ENCODE measurements at regions not wholly inside any gene's neighbourhood (a gene's known extent, or its start where the extent isn't known, plus 50 kb on each side); places are given as distances from the start of the nearest gene placed in this dataset.

GRCh38 chr4:84100071-84100470, 399.0 kb downstream of the NKX6-1 start:
- Histone ChIP-seq H3F3A (ENCODE audit: insufficient read depth, low read depth) (no peaks in the 10 kb centered on the region), H3K36me3 (ENCODE audit: low read depth) (no peaks in the 10 kb centered on the region)

GRCh38 chr4:84099599-84099998, 399.5 kb downstream of the NKX6-1 start:
- Histone ChIP-seq H3K27me3 (ENCODE audit: insufficient read depth, low read depth) (no peaks in the 10 kb centered on the region), H3K4me3 (no peak overlapping the region), H3K36me3 (ENCODE audit: low read depth) (no peaks in the 10 kb centered on the region), H3K9me2 (ENCODE audit: insufficient read depth) (no peaks in the 10 kb centered on the region), H3K4me2 (no peak overlapping the region), H3F3A (ENCODE audit: insufficient read depth, low read depth) (no peaks in the 10 kb centered on the region), H4K20me1 (ENCODE audit: insufficient read depth) (no peaks in the 10 kb centered on the region), H2AFZ (no peak overlapping the region), H3K9me3 (ENCODE audit: insufficient read depth, low read depth) (no peaks in the 10 kb centered on the region), H3K79me2 (ENCODE audit: low read depth) (no peaks in the 10 kb centered on the region), H3K27ac (no peak overlapping the region), H3K4me1 (replicated peaks; ENCODE audit: insufficient read depth) (no peaks in the 10 kb centered on the region)
- CTCF ChIA-PET = no interaction called here
- POLR2A ChIA-PET (ENCODE audit: unreplicated experiment) = no interaction called here
- BruUV-seq (replicated peaks) = no TSS peak
- intact Hi-C loops (cut with micrococcal nuclease; ENCODE audit: unreplicated experiment) = no loop called here
- DNase-seq = no peak
- TF ChIP-seq CTCF (conservative IDR thresholded peaks at IDR 0.05) (no peak), EZH2 (IDR thresholded peaks at IDR 0.05; ENCODE audit: low read depth) (no peak)

More at GRCh38 chr4:84100071-84100470, 399.0 kb downstream of the NKX6-1 start:
- Histone ChIP-seq H3K4me1 (replicated peaks; ENCODE audit: insufficient read depth) (no peaks in the 10 kb centered on the region), H3K27me3 (ENCODE audit: insufficient read depth, low read depth) (no peaks in the 10 kb centered on the region), H3K79me2 (ENCODE audit: low read depth) (no peaks in the 10 kb centered on the region), H3K4me3 (no peak overlapping the region), H3K9me3 (ENCODE audit: insufficient read depth, low read depth) (no peaks in the 10 kb centered on the region), H3K9me2 (ENCODE audit: insufficient read depth) (no peaks in the 10 kb centered on the region), H4K20me1 (ENCODE audit: insufficient read depth) (no peaks in the 10 kb centered on the region), H2AFZ (no peak overlapping the region), H3K4me2 (no peak overlapping the region), H3K27ac (no peak overlapping the region)
- no peak for TF ChIP-seq EZH2 (IDR thresholded peaks at IDR 0.05; ENCODE audit: low read depth)
- ChIA-PET CTCF (no interaction called here), POLR2A (ENCODE audit: unreplicated experiment) (no interaction called here)
- BruUV-seq (replicated peaks) = no TSS peak
- no peak for DNase-seq
- intact Hi-C loops (cut with micrococcal nuclease; ENCODE audit: unreplicated experiment) = no loop called here

- Histone ChIP-seq H4K20me1 (ENCODE audit: insufficient read depth) (no peaks in the 10 kb centered on the region), H3K4me1 (replicated peaks; ENCODE audit: insufficient read depth) (no peaks in the 10 kb centered on the region), H3F3A (ENCODE audit: insufficient read depth, low read depth) (no peaks in the 10 kb centered on the region), H2AFZ (no peak overlapping the region), H3K79me2 (ENCODE audit: low read depth) (no peaks in the 10 kb centered on the region), H3K9me3 (ENCODE audit: insufficient read depth, low read depth) (no peaks in the 10 kb centered on the region), H3K27me3 (ENCODE audit: insufficient read depth, low read depth) (no peaks in the 10 kb centered on the region), H3K4me2 (no peak overlapping the region), H3K36me3 (ENCODE audit: low read depth) (no peaks in the 10 kb centered on the region), H3K9me2 (ENCODE audit: insufficient read depth) (no peaks in the 10 kb centered on the region), H3K27ac (no peak overlapping the region), H3K4me3 (no peak overlapping the region)
- BruUV-seq (replicated peaks) = no TSS peak
- intact Hi-C loops (cut with micrococcal nuclease; ENCODE audit: unreplicated experiment) = no loop called here
- TF ChIP-seq EZH2 (IDR thresholded peaks at IDR 0.05; ENCODE audit: low read depth) (no peak), CTCF (conservative IDR thresholded peaks at IDR 0.05) (no peak)
- no peak for DNase-seq
- ChIA-PET POLR2A (ENCODE audit: unreplicated experiment) (no interaction called here), CTCF (no interaction called here)
Observed at GRCh38 chr4:84091266-84091665, 407.8 kb downstream of the NKX6-1 start.

GRCh38 chr4:84089652-84090437, 409.2 kb downstream of the NKX6-1 start:
- CTCF ChIA-PET = no interaction called here
- H3K4me2 ChIP-seq = no peak overlapping the region
- no peaks in the 10 kb centered on the region for H3F3A ChIP-seq (ENCODE audit: insufficient read depth, low read depth)
- no peak overlapping the region for H3K4me3 ChIP-seq
- no peaks in the 10 kb centered on the region for H3K79me2 ChIP-seq (ENCODE audit: low read depth)
- no peaks in the 10 kb centered on the region for H3K9me3 ChIP-seq (ENCODE audit: insufficient read depth, low read depth)
- TF ChIP-seq CTCF (conservative IDR thresholded peaks at IDR 0.05) (no peak), EZH2 (IDR thresholded peaks at IDR 0.05; ENCODE audit: low read depth) (no peak)
- no peak overlapping the region for H3K27ac ChIP-seq
- H4K20me1 ChIP-seq (ENCODE audit: insufficient read depth) = no peaks in the 10 kb centered on the region
- no peak overlapping the region for H2AFZ ChIP-seq
- no peaks in the 10 kb centered on the region for H3K9me2 ChIP-seq (ENCODE audit: insufficient read depth)
- H3K27me3 ChIP-seq (ENCODE audit: insufficient read depth, low read depth) = no peaks in the 10 kb centered on the region
- POLR2A ChIA-PET (ENCODE audit: unreplicated experiment) = no interaction called here
- no TSS peak for BruUV-seq (replicated peaks)
- H3K36me3 ChIP-seq (ENCODE audit: low read depth) = no peaks in the 10 kb centered on the region
- H3K4me1 ChIP-seq (replicated peaks; ENCODE audit: insufficient read depth) = no peaks in the 10 kb centered on the region
- DNase-seq = no peak
- intact Hi-C loops (cut with micrococcal nuclease; ENCODE audit: unreplicated experiment) = no loop called here
